Panc1 (cell line): ENCODE measurements at regions not wholly inside any gene's neighbourhood (a gene's known extent, or its start where the extent isn't known, plus 50 kb on each side); places are given as distances from the start of the nearest gene placed in this dataset.

Source experiments
- ATAC-seq: fragments of 200-7000 bp; cut with Tn5 transposase; 2 replicates; pipeline ENCODE4 v1.9.1; 2020; ENCODE audit warnings: mild to moderate bottlenecking, moderate library complexity
- BruUV-seq: library from RNA; stranded (reverse); fragments of 400-500 nt; replicated peaks from 2 replicates; lab custom pipeline; 2021; lab: Mats Ljungman, UMichigan
- CTCF ChIA-PET: fragments of 300-600 bp; sonication (Branson Sonifier 250); formaldehyde crosslinking; loops from one replicate; lab custom pipeline; 2022; ENCODE audit warnings: antibody characterized with exemption; lab: Charles Lee
- POLR2A ChIA-PET: fragments of 300-600 bp; sonication (Branson Sonifier 250); formaldehyde crosslinking; loops from one replicate; lab custom pipeline; 2022; ENCODE audit warnings: antibody characterized with exemption; lab: Charles Lee
- DNase-seq: peaks from one replicate; pipeline ENCODE4 v3.0.0-alpha.2; 2010; ENCODE audit warnings: low read depth, low spot score
- H3K27ac ChIP-seq: 2 replicates; pipeline ENCODE4 v1.5.1; 2011; ENCODE audit warnings: mild to moderate bottlenecking, low read length, inconsistent platforms
- H3K27me3 ChIP-seq: fragments of 200-500 bp; sonication (Bioruptor generic); 2 replicates; pipeline ENCODE4 v1.6.0; 2014; ENCODE audit warnings: low read length, inconsistent platforms; ENCODE audit not compliant: control insufficient read depth, insufficient read depth
- H3K36me3 ChIP-seq: fragments of 200-500 bp; sonication (Bioruptor generic); 2 replicates; pipeline ENCODE4 v1.5.1; 2014; ENCODE audit warnings: inconsistent platforms, mild to moderate bottlenecking, low read length, moderate library complexity; ENCODE audit not compliant: control insufficient read depth, insufficient read depth
- H3K4me1 ChIP-seq: 2 replicates; pipeline ENCODE4 v1.5.1; 2011; ENCODE audit warnings: inconsistent platforms, mild to moderate bottlenecking, low read length, moderate library complexity; ENCODE audit not compliant: control insufficient read depth, insufficient read depth
- H3K4me3 ChIP-seq, 2 experiments: 2 replicates each; pipeline ENCODE4 v1.5.1; 2011 to 2012; ENCODE audit warnings: low read depth in 2 of 2, low read length in 2 of 2, mild to moderate bottlenecking in 2 of 2, inconsistent platforms in 1 of 2, moderate library complexity in 1 of 2
- H3K9me3 ChIP-seq: fragments of 200-500 bp; sonication (Bioruptor generic); 2 replicates; pipeline ENCODE4 v1.5.1; 2014; ENCODE audit warnings: low read depth, mild to moderate bottlenecking, inconsistent platforms, low read length, moderate library complexity; ENCODE audit not compliant: control insufficient read depth, insufficient read depth
- POLR2AphosphoS5 ChIP-seq: IDR thresholded peaks from 2 replicates; pipeline ENCODE4 v1.6.1; 2012; ENCODE audit warnings: mild to moderate bottlenecking, low read depth, low read length, moderate library complexity
- SIN3A ChIP-seq: IDR thresholded peaks from 2 replicates; pipeline ENCODE4 v1.6.1; 2012; ENCODE audit warnings: low read depth, mild to moderate bottlenecking, low read length, moderate library complexity, borderline replicate concordance; ENCODE audit not compliant: insufficient read depth
- TCF7L2 ChIP-seq: IDR thresholded peaks from 2 replicates; pipeline ENCODE4 v1.6.1; 2011; ENCODE audit warnings: mild to moderate bottlenecking, low read depth, low read length, inconsistent platforms
- in situ Hi-C: cut with HindIII; loops from 2 replicates; pipeline ENCODE4 v1.10.0; 2016; ENCODE audit warnings: low sequenced_read_pairs, low pct_unique_long_range_greater_than_20kb
- intact Hi-C: fragments of 100-400 bp; cut with micrococcal nuclease; formaldehyde crosslinking; loops from one replicate; pipeline ENCODE4 v1.10.0; 2022; ENCODE audit not compliant: unreplicated experiment
- TF ChIP-seq, protein P1 (sequence below): fragments of 450-650 bp; IDR thresholded peaks from 2 replicates; pipeline ENCODE4 v1.5.1; 2017; ENCODE audit warnings: mild to moderate bottlenecking
- TF ChIP-seq, protein P2 (sequence below), 2 experiments: IDR thresholded peaks; 2 replicates each; pipeline ENCODE4 v1.6.1; 2011 to 2012; ENCODE audit warnings: low read depth in 2 of 2, control low read depth in 1 of 2, low read length in 1 of 2, mild to moderate bottlenecking in 1 of 2, moderate library complexity in 1 of 2; ENCODE audit not compliant: insufficient read depth in 1 of 2

DNA sequence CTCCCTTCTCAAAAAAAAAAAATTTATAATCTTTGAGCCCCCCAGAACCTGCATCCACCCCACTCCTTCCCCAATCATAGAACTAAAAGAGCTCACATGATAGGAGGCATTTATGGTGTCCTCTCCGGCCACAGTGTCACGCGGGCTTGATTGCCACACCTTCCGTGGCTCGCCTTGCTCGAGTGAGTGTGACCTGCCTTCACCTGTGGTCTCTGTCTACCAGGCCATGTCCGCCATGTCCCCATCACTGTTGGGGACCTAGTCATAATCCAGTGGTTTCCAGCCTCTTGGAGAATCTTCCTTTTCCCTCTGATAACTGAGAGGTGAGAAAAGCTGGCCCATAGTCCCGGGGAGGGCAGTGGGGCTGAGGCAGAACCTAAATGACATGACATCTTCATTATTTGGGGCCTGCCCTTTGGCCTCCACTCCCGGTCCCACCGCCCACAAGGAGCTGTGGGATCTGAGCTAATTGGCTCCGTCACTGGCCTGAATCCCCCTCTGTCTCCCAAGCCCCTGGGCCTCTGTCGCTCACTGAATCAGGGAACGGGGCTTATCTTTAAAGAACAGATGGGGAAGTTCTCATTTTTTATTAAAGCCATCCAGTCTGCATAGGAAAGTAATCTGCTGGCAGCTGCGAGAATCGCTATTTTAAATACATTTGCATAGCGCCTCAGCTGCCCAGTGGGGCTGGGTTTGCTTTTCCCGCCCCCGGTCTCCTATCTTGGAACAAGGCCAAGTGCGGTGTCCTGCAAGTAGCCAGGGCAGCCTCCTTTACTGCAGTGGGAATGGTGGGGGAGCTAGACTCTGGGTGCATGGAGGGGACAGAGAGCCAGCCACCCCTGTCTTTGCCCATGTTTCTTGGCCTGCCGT lies 197.6 kb upstream of the PMEPA1 start:
- intact Hi-C loops (no loop called here), in situ Hi-C loops (no loop called here)
- no peak for TF ChIP-seq POLR2AphosphoS5
- TF ChIP-seq, protein P1, sequence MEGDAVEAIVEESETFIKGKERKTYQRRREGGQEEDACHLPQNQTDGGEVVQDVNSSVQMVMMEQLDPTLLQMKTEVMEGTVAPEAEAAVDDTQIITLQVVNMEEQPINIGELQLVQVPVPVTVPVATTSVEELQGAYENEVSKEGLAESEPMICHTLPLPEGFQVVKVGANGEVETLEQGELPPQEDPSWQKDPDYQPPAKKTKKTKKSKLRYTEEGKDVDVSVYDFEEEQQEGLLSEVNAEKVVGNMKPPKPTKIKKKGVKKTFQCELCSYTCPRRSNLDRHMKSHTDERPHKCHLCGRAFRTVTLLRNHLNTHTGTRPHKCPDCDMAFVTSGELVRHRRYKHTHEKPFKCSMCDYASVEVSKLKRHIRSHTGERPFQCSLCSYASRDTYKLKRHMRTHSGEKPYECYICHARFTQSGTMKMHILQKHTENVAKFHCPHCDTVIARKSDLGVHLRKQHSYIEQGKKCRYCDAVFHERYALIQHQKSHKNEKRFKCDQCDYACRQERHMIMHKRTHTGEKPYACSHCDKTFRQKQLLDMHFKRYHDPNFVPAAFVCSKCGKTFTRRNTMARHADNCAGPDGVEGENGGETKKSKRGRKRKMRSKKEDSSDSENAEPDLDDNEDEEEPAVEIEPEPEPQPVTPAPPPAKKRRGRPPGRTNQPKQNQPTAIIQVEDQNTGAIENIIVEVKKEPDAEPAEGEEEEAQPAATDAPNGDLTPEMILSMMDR: no peak
- no peak for TF ChIP-seq SIN3A
- TF ChIP-seq, protein P2, sequence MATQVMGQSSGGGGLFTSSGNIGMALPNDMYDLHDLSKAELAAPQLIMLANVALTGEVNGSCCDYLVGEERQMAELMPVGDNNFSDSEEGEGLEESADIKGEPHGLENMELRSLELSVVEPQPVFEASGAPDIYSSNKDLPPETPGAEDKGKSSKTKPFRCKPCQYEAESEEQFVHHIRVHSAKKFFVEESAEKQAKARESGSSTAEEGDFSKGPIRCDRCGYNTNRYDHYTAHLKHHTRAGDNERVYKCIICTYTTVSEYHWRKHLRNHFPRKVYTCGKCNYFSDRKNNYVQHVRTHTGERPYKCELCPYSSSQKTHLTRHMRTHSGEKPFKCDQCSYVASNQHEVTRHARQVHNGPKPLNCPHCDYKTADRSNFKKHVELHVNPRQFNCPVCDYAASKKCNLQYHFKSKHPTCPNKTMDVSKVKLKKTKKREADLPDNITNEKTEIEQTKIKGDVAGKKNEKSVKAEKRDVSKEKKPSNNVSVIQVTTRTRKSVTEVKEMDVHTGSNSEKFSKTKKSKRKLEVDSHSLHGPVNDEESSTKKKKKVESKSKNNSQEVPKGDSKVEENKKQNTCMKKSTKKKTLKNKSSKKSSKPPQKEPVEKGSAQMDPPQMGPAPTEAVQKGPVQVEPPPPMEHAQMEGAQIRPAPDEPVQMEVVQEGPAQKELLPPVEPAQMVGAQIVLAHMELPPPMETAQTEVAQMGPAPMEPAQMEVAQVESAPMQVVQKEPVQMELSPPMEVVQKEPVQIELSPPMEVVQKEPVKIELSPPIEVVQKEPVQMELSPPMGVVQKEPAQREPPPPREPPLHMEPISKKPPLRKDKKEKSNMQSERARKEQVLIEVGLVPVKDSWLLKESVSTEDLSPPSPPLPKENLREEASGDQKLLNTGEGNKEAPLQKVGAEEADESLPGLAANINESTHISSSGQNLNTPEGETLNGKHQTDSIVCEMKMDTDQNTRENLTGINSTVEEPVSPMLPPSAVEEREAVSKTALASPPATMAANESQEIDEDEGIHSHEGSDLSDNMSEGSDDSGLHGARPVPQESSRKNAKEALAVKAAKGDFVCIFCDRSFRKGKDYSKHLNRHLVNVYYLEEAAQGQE (IDR thresholded peaks at IDR 0.05; ENCODE audit: insufficient read depth in 1 of 2, low read depth in 2 of 2, low read length in 1 of 2): no peak
- no peak for TF ChIP-seq TCF7L2
- no TSS peak for BruUV-seq
- DNase-seq (no peak), ATAC-seq (no peak)
- ChIA-PET POLR2A (no interaction called here), CTCF (no interaction called here)
- Histone ChIP-seq H3K9me3 (no peaks in the 10 kb centered on the region), H3K27ac (no peak overlapping the region), H3K4me1 (no peaks in the 10 kb centered on the region), H3K27me3 (no peaks in the 10 kb centered on the region), H3K36me3 (no peaks in the 10 kb centered on the region), H3K4me3 (no peak overlapping the region)

DNA sequence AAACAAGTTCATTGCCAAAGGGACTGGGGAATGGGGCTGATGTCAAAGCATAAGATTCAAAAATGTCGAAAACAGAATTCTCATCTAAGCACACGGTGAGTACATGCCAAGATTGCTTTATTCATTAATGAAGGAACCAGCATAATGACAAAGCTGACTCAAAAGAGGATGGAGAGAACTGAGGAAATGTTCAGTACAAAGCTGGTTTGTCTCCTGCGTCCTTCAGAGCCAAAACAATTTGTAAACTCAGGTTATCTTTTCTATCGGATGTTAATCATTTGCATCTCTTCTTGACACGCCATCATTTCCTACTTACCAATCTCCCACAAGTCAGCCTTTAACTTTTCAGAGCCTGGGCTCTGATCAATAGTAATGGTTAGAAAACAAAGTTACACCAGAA lies 195.6 kb upstream of the PMEPA1 start:
- intact Hi-C loops: no loop called here
- Histone ChIP-seq H3K27ac (no peak overlapping the region), H3K36me3 (no peaks in the 10 kb centered on the region), H3K4me3 (no peak overlapping the region), H3K27me3 (no peaks in the 10 kb centered on the region), H3K9me3 (no peaks in the 10 kb centered on the region), H3K4me1 (no peaks in the 10 kb centered on the region)
- ChIA-PET CTCF (no interaction called here), POLR2A (no interaction called here)
- ATAC-seq: no peak
- TF ChIP-seq TCF7L2 (no peak), SIN3A (no peak), POLR2AphosphoS5 (no peak)
- TF ChIP-seq, protein P1: no peak
- TF ChIP-seq, protein P2 (IDR thresholded peaks at IDR 0.05; ENCODE audit: insufficient read depth in 1 of 2, low read depth in 2 of 2, low read length in 1 of 2): no peak
- BruUV-seq: no TSS peak
- in situ Hi-C loops: no loop called here
- DNase-seq: no peak
